HCT116 (cell line): ENCODE measurements at regions not wholly inside any gene's neighbourhood (a gene's known extent, or its start where the extent isn't known, plus 50 kb on each side); places are given as distances from the start of the nearest gene placed in this dataset.
"Not testable (repeated sequence)": the region's sequence is repeated elsewhere in the genome, so short reads cannot be mapped to it uniquely, and the experiment has no call there.

Experiments
- ELF1 ChIP-seq: IDR thresholded peaks from 2 replicates; pipeline ENCODE4 v1.6.1; 2012; ENCODE audit warnings: low read depth, borderline replicate concordance
- EZH2 ChIP-seq: fragments of 200-600 bp; sonication (generic); IDR thresholded peaks from 2 replicates; pipeline ENCODE4 v1.6.1; 2017; ENCODE audit warnings: antibody characterized with exemption, mixed run types
- EZH2phosphoT487 ChIP-seq: fragments of 200-600 bp; IDR thresholded peaks from 2 replicates; pipeline ENCODE4 v1.6.1; 2018; ENCODE audit warnings: antibody characterized with exemption, borderline replicate concordance
- FOSL1 ChIP-seq: IDR thresholded peaks from 2 replicates; pipeline ENCODE4 v1.6.1; 2012; ENCODE audit warnings: low read depth
- JUND ChIP-seq: IDR thresholded peaks from 2 replicates; pipeline ENCODE4 v1.6.1; 2012
- SIN3A ChIP-seq: IDR thresholded peaks from 2 replicates; pipeline ENCODE4 v1.6.1; 2012; ENCODE audit warnings: low read depth
- SRF ChIP-seq: IDR thresholded peaks from 2 replicates; pipeline ENCODE4 v1.6.1; 2012; ENCODE audit warnings: low read depth
- ZNF274 ChIP-seq: fragments of 200-500 bp; sonication (Bioruptor generic); IDR thresholded peaks from 2 replicates; pipeline ENCODE4 v1.6.1; 2014; ENCODE audit warnings: mild to moderate bottlenecking, low read depth, low read length, inconsistent platforms
- TF ChIP-seq, protein P1 (sequence below), 3 experiments: fragments of 200-600 bp in 1 of 3; sonication (generic) in 1 of 3; IDR thresholded peaks in 2 of 3; conservative IDR thresholded peaks in 1 of 3; 2 replicates each; pipeline ENCODE4 v1.5.1; 2012 to 2017; ENCODE audit warnings: low read depth in 2 of 3, low read length in 2 of 3, antibody characterized with exemption in 1 of 3, borderline replicate concordance in 1 of 3, control low read depth in 1 of 3, mild to moderate bottlenecking in 1 of 3, mixed read lengths in 1 of 3, mixed run types in 1 of 3, moderate library complexity in 1 of 3; ENCODE audit not compliant: insufficient read depth in 1 of 3
- TF ChIP-seq, protein P2 (sequence below): IDR thresholded peaks from 2 replicates; pipeline ENCODE4 v1.6.1; 2012
- TF ChIP-seq, protein P3 (sequence below): IDR thresholded peaks from 2 replicates; pipeline ENCODE4 v1.6.1; 2012; ENCODE audit warnings: low read depth
- TF ChIP-seq, protein P4 (sequence below): IDR thresholded peaks from 2 replicates; pipeline ENCODE4 v1.6.1; 2012

DNA sequence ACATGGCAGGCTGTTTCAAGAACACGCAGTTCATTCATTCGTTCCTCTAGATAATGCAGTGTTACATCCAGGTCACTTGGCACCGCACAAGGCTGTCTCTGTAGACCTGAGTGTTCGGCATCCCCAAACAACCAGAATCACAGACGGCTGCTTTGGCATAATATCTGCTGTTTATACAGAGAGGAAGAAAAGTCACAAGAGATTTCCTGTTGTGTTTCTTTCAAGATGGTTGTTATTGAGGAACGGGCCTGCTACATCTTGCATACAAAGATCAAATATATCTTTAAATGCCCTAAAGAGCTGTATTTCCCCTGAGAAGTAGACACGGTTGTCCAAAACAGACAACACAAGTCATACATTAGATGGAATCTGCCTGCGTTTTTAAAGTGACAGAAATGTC is 58.8 kb upstream of the WIPI2 start:
- not testable (repeated sequence) for TF ChIP-seq SRF, JUND, EZH2, ZNF274, FOSL1, EZH2phosphoT487, SIN3A, ELF1
- TF ChIP-seq, protein P1, sequence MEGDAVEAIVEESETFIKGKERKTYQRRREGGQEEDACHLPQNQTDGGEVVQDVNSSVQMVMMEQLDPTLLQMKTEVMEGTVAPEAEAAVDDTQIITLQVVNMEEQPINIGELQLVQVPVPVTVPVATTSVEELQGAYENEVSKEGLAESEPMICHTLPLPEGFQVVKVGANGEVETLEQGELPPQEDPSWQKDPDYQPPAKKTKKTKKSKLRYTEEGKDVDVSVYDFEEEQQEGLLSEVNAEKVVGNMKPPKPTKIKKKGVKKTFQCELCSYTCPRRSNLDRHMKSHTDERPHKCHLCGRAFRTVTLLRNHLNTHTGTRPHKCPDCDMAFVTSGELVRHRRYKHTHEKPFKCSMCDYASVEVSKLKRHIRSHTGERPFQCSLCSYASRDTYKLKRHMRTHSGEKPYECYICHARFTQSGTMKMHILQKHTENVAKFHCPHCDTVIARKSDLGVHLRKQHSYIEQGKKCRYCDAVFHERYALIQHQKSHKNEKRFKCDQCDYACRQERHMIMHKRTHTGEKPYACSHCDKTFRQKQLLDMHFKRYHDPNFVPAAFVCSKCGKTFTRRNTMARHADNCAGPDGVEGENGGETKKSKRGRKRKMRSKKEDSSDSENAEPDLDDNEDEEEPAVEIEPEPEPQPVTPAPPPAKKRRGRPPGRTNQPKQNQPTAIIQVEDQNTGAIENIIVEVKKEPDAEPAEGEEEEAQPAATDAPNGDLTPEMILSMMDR (IDR thresholded peaks at IDR 0.05 in 2 of 3, conservative IDR thresholded peaks at IDR 0.05 in 1 of 3; ENCODE audit: borderline replicate concordance in 1 of 3, insufficient read depth in 1 of 3, low read depth in 2 of 3, low read length in 2 of 3), result not testable (repeated sequence)
- TF ChIP-seq, protein P2, sequence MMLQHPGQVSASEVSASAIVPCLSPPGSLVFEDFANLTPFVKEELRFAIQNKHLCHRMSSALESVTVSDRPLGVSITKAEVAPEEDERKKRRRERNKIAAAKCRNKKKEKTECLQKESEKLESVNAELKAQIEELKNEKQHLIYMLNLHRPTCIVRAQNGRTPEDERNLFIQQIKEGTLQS, result not testable (repeated sequence)
- TF ChIP-seq, protein P3, sequence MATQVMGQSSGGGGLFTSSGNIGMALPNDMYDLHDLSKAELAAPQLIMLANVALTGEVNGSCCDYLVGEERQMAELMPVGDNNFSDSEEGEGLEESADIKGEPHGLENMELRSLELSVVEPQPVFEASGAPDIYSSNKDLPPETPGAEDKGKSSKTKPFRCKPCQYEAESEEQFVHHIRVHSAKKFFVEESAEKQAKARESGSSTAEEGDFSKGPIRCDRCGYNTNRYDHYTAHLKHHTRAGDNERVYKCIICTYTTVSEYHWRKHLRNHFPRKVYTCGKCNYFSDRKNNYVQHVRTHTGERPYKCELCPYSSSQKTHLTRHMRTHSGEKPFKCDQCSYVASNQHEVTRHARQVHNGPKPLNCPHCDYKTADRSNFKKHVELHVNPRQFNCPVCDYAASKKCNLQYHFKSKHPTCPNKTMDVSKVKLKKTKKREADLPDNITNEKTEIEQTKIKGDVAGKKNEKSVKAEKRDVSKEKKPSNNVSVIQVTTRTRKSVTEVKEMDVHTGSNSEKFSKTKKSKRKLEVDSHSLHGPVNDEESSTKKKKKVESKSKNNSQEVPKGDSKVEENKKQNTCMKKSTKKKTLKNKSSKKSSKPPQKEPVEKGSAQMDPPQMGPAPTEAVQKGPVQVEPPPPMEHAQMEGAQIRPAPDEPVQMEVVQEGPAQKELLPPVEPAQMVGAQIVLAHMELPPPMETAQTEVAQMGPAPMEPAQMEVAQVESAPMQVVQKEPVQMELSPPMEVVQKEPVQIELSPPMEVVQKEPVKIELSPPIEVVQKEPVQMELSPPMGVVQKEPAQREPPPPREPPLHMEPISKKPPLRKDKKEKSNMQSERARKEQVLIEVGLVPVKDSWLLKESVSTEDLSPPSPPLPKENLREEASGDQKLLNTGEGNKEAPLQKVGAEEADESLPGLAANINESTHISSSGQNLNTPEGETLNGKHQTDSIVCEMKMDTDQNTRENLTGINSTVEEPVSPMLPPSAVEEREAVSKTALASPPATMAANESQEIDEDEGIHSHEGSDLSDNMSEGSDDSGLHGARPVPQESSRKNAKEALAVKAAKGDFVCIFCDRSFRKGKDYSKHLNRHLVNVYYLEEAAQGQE, result not testable (repeated sequence)
- TF ChIP-seq, protein P4, sequence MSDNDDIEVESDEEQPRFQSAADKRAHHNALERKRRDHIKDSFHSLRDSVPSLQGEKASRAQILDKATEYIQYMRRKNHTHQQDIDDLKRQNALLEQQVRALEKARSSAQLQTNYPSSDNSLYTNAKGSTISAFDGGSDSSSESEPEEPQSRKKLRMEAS, result not testable (repeated sequence)
